ENCODE measurements at regions not wholly inside any gene's neighbourhood (a gene's known extent, or its start where the extent isn't known, plus 50 kb on each side); places are given as distances from the start of the nearest gene placed in this dataset.

DNA sequence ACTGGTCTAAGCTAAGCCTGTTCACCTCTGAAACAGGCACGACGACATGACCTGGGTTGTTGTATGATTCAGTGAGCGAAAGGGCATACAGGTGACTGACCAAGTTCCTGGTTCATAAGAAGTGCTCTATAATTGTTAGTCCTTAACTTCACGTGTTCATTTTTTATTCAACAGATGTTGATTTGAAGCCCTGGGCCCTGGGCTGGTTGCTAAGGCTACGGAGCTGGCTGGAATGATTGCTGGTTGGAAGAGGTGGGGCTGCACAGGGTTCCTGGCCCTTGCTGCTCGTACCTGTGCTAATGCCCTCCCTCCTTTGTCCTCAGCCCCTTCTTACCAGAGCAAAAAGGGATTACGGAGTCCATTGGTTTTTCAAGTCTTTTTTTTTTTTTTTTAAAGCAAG, 111.3 kb upstream of the CSF3R start:
- WGBS, 2 experiments (ENCODE audit: insufficient coverage in 2 of 2): 83 to 88% methylated on average over 4 to 5 of the region's 7 CpGs

DNA sequence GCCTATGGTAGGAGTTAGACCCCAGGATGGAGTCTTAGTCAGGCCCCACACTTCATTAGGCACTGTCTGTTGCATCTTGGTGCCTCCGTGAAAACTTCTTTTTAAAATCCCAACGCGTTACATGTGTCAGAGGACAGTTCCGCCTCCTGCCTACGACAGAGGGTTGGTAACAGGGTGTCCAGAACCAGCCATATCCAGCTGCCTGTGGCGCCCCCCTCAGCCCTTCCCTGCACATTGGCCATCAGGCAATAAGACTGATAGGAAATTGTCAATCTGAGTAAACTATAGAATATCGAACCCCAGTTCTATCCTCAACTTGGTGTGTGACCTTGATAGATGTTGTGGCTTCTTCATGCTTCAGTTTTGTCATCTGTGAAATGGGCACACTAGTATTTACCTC, 108.6 kb upstream of the CSF3R start:
- 65 to 81% methylated on average over 3 to 5 of the region's 7 CpGs for WGBS, 2 experiments (ENCODE audit: insufficient coverage in 2 of 2)
- no peak overlapping the region for H3K27ac ChIP-seq (ENCODE audit: low read depth, low read length, severe bottlenecking)
- no peaks in the 10 kb centered on the region for H3K4me1 ChIP-seq (ENCODE audit: control insufficient read depth, insufficient read depth, low read length, poor library complexity, severe bottlenecking)
- H3K36me3 ChIP-seq (ENCODE audit: control insufficient read depth, insufficient read depth, low read length): no peaks in the 10 kb centered on the region
- H3K9me3 ChIP-seq (ENCODE audit: control insufficient read depth, low read length): no peaks in the 10 kb centered on the region
- H3K4me3 ChIP-seq (ENCODE audit: extremely low read depth, insufficient read depth, low read length, poor library complexity, severe bottlenecking): no peak overlapping the region

More for the DNA sequence above, 111.3 kb upstream of the CSF3R start:
- Histone ChIP-seq H3K9me3 (ENCODE audit: control insufficient read depth, low read length) (no peaks in the 10 kb centered on the region), H3K27ac (ENCODE audit: low read depth, low read length, severe bottlenecking) (no peak overlapping the region), H3K36me3 (ENCODE audit: control insufficient read depth, insufficient read depth, low read length) (no peaks in the 10 kb centered on the region), H3K4me3 (ENCODE audit: extremely low read depth, insufficient read depth, low read length, poor library complexity, severe bottlenecking) (no peak overlapping the region), H3K4me1 (ENCODE audit: control insufficient read depth, insufficient read depth, low read length, poor library complexity, severe bottlenecking) (no peaks in the 10 kb centered on the region)

DNA sequence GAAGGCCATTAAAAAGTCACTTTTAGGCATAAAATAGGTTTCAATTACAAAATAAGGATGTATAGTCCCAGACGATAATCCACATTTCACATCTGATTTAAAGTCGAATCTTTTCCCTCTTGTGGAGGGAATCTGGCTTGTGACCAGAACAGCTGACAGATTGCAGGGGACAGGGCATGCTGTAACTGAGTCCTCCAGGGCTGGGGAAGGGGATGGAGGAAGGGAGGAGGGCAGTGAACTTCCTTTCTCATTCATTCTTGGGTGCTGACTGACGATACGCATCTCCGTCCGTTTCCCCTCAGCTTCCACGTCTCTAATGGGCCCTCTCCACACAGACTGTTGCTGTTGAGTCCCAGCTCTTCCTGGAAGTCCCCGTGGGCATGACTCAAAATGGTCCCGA, 108.1 kb upstream of the CSF3R start:
- no peak overlapping the region for H3K27ac ChIP-seq (ENCODE audit: low read depth, low read length, severe bottlenecking)
- H3K9me3 ChIP-seq (ENCODE audit: control insufficient read depth, low read length): no peaks in the 10 kb centered on the region
- no peaks in the 10 kb centered on the region for H3K4me1 ChIP-seq (ENCODE audit: control insufficient read depth, insufficient read depth, low read length, poor library complexity, severe bottlenecking)
- no peak overlapping the region for H3K4me3 ChIP-seq (ENCODE audit: extremely low read depth, insufficient read depth, low read length, poor library complexity, severe bottlenecking)
- H3K36me3 ChIP-seq (ENCODE audit: control insufficient read depth, insufficient read depth, low read length): no peaks in the 10 kb centered on the region
- WGBS, 2 experiments (ENCODE audit: insufficient coverage in 2 of 2): 38 to 39% methylated on average over 7 of the region's 9 CpGs

DNA sequence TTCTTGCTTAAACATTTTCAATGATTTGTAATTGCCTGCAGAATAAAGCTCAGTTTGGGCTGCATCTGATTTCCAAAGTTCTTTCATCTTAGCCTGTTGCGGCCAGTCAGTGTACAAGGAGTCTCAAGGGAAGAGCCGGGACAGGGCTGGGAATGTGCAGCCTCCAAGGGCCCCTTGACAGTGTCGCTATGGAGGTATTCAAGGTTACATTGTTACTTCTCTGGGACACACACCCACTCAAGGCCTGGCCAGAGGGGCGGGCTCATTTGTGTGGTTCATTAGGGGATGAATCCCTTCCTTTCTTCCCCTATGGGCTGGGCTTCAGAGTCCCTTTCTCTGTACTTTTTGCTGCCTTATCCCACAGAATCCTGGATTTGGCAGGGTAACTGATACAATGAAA, 107.6 kb upstream of the CSF3R start:
- 80 to 91% methylated on average over 3 to 4 of the region's 4 CpGs for WGBS, 2 experiments (ENCODE audit: insufficient coverage in 2 of 2)
- Histone ChIP-seq H3K4me1 (ENCODE audit: control insufficient read depth, insufficient read depth, low read length, poor library complexity, severe bottlenecking) (no peaks in the 10 kb centered on the region), H3K4me3 (ENCODE audit: extremely low read depth, insufficient read depth, low read length, poor library complexity, severe bottlenecking) (no peak overlapping the region), H3K36me3 (ENCODE audit: control insufficient read depth, insufficient read depth, low read length) (no peaks in the 10 kb centered on the region), H3K9me3 (ENCODE audit: control insufficient read depth, low read length) (no peaks in the 10 kb centered on the region), H3K27ac (ENCODE audit: low read depth, low read length, severe bottlenecking) (no peak overlapping the region)

DNA sequence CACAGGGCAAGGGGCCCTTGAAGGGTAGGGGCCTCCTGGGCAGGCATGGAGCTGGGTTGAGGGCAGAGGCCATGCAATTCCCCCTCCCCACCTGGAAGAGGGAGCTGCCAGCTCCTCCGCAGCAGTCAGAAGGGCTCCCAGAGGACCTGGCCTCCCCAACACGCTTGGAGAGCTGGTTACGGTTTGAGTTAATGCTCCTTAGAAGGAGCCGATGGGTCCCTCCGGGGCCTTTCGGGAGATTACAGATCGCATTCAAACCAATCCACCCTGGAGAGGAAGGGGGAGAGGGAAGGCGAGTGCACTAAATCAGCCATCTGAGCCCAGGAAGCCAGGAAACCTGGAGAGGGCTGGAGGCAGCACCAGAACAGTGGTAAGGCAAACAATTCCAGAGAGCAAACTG, 106.3 kb upstream of the CSF3R start:
- Histone ChIP-seq H3K4me1 (ENCODE audit: control insufficient read depth, insufficient read depth, low read length, poor library complexity, severe bottlenecking) (no peaks in the 10 kb centered on the region), H3K4me3 (ENCODE audit: extremely low read depth, insufficient read depth, low read length, poor library complexity, severe bottlenecking) (no peak overlapping the region), H3K9me3 (ENCODE audit: control insufficient read depth, low read length) (no peaks in the 10 kb centered on the region), H3K27ac (ENCODE audit: low read depth, low read length, severe bottlenecking) (no peak overlapping the region), H3K36me3 (ENCODE audit: control insufficient read depth, insufficient read depth, low read length) (no peaks in the 10 kb centered on the region)
- 84 to 94% methylated on average over 4 to 6 of the region's 8 CpGs for WGBS, 2 experiments (ENCODE audit: insufficient coverage in 2 of 2)

DNA sequence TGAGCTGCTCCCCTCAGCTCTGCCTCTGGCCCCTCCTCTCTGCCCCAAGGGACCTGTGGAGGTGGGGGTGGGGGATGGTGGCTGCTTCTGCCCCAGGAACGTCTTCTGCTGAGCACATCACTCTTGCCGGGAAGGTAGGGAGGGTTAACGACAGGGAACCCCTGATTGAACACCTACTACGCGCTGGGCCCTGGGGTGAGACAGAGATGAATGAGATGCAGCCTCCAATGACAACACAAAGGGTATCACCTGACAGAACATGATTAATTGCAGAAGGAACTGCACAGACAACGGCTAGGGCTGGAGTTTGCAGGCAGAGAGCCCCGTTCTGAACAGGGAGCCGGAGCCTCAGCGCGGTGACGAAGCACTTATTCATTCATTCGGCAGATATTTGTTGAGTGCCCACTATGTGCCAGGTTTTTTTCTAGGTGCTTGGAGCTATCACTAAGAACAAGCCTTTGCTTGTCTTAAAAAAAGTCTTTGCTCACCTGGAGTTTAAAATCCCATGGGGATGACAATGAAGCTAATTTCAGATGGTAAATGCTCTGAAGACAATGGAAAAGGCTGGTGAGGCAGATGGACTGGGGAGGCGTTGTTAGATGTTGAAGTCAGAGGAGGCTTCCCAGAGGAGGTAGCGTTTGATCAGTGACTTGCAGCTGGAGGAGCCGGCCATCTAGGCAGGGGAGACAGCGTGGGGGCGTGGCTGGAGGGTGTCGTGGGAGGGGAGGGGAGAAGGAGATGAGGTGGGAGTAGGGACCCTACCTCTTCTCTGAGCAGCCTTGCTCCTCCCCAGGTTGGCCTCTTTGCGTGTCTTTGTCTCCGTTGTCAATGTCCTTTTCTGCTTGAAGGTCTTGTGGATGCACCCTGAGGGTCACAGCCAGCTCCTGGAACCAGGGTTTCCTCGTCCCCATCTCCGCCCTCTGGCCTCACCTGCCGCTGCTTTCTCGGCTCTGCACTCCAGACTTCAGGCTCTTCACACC, 103.1 kb upstream of the CSF3R start:
- Histone ChIP-seq H3K36me3 (ENCODE audit: control insufficient read depth, insufficient read depth, low read length) (no peaks in the 10 kb centered on the region), H3K27ac (ENCODE audit: low read depth, low read length, severe bottlenecking) (peak overlapping the region; percentile 62), H3K9me3 (ENCODE audit: control insufficient read depth, low read length) (no peaks in the 10 kb centered on the region), H3K4me1 (ENCODE audit: control insufficient read depth, insufficient read depth, low read length, poor library complexity, severe bottlenecking) (no peaks in the 10 kb centered on the region), H3K4me3 (ENCODE audit: extremely low read depth, insufficient read depth, low read length, poor library complexity, severe bottlenecking) (no peak overlapping the region)
- WGBS, 2 experiments (ENCODE audit: insufficient coverage in 2 of 2): 47 to 52% methylated on average over 21 of the region's 24 CpGs

DNA sequence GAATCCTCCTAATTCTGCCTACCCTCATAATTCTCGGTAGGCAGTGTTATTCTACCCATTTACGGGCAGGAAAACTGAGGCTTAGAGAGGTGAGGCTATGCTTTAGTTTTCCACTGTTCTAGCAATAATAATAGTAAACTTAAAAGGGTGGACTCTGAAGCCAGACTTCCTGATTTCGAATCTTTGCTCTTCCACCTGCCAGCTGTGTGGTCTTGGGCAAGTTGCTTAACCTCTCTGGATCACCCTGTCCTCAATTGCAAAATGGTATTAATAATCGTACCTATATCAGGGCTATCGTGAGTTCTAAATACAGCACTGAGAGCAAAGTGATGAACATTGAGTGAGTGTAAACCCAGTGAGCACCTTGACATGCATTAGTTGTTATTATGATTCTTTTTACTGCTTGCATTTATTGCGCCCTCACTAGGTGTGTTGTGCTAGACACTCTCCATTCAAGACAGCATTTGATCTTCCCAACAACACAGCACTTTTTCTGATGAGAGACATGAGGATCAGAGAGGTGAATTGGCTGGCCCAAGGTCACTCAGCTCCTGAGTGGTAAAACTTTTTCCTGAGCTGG, 102.3 kb upstream of the CSF3R start:
- Histone ChIP-seq H3K9me3 (ENCODE audit: control insufficient read depth, low read length) (no peaks in the 10 kb centered on the region), H3K4me1 (ENCODE audit: control insufficient read depth, insufficient read depth, low read length, poor library complexity, severe bottlenecking) (no peaks in the 10 kb centered on the region), H3K36me3 (ENCODE audit: control insufficient read depth, insufficient read depth, low read length) (no peaks in the 10 kb centered on the region), H3K4me3 (ENCODE audit: extremely low read depth, insufficient read depth, low read length, poor library complexity, severe bottlenecking) (no peak overlapping the region), H3K27ac (ENCODE audit: low read depth, low read length, severe bottlenecking) (no peak overlapping the region)
- WGBS, 2 experiments (ENCODE audit: insufficient coverage in 2 of 2): 90 to 100% methylated on average over 3 of the region's 6 CpGs

DNA sequence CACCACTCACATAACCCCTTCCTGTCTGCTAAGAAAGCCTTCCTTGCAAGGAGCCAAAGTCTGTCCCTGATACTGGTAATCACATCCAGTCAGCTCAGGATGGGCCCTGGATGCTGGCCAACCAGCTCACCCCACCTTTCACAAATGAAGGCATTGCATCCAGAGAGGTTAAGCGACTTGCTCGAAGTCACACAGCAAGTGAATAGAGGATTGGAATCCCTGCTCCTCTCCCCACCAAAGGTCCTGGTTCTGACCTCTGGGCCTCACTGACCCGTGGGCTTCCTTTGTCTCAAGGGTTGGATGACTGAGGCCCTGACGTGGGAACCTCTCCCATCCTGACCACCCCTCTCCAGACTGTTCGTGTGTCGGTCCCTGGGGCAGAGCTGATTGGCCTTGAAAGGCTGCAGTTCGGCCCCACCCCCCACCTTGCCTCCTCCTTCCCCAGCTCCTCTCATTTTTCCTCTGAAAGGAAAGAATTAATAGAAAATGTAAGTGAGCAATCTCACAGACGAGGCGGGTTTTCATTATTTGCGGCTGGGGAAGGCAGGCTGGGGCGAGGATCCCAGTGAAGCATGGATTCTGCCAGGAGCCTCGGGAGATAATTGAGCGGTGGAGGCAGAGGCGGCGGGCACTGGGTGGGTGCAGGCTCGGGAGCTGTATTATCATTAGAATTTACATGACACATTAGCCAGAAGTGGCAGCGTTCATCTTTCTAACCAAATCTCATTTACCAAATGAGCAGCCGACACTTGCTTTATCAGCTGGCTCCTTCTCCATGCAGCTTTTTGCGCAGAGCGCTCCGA, 101.5 kb upstream of the CSF3R start:
- H3K4me3 ChIP-seq (ENCODE audit: extremely low read depth, insufficient read depth, low read length, poor library complexity, severe bottlenecking): no peak overlapping the region
- H3K36me3 ChIP-seq (ENCODE audit: control insufficient read depth, insufficient read depth, low read length): no peaks in the 10 kb centered on the region
- no peaks in the 10 kb centered on the region for H3K4me1 ChIP-seq (ENCODE audit: control insufficient read depth, insufficient read depth, low read length, poor library complexity, severe bottlenecking)
- no peaks in the 10 kb centered on the region for H3K9me3 ChIP-seq (ENCODE audit: control insufficient read depth, low read length)
- H3K27ac ChIP-seq (ENCODE audit: low read depth, low read length, severe bottlenecking): no peak overlapping the region
- WGBS, 2 experiments (ENCODE audit: insufficient coverage in 2 of 2): 73 to 81% methylated on average over 14 to 15 of the region's 21 CpGs

DNA sequence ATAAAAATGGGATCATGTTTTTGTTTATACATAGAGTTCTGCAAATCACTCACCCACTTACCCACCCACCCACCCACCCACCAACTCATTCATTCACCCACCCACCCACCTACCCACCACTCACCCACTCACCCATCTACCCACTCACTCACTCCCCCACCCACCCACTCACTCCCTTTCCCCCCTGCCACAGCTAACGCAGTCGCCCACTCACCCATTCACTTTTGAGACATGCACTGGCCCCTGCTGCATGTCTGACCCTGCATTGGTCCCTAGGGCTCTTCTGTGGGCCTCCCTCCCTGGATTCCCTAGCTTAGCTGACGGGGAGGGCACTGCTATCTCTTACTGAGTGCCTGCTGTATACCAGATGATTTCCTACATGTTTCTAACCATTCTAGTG, 100.4 kb upstream of the CSF3R start:
- Histone ChIP-seq H3K4me3 (ENCODE audit: extremely low read depth, insufficient read depth, low read length, poor library complexity, severe bottlenecking) (no peak overlapping the region), H3K27ac (ENCODE audit: low read depth, low read length, severe bottlenecking) (no peak overlapping the region), H3K4me1 (ENCODE audit: control insufficient read depth, insufficient read depth, low read length, poor library complexity, severe bottlenecking) (no peaks in the 10 kb centered on the region), H3K9me3 (ENCODE audit: control insufficient read depth, low read length) (no peaks in the 10 kb centered on the region), H3K36me3 (ENCODE audit: control insufficient read depth, insufficient read depth, low read length) (no peaks in the 10 kb centered on the region)
- WGBS, 2 experiments (ENCODE audit: insufficient coverage in 2 of 2): 78 to 100% methylated on average over 2 to 3 of the region's 3 CpGs

DNA sequence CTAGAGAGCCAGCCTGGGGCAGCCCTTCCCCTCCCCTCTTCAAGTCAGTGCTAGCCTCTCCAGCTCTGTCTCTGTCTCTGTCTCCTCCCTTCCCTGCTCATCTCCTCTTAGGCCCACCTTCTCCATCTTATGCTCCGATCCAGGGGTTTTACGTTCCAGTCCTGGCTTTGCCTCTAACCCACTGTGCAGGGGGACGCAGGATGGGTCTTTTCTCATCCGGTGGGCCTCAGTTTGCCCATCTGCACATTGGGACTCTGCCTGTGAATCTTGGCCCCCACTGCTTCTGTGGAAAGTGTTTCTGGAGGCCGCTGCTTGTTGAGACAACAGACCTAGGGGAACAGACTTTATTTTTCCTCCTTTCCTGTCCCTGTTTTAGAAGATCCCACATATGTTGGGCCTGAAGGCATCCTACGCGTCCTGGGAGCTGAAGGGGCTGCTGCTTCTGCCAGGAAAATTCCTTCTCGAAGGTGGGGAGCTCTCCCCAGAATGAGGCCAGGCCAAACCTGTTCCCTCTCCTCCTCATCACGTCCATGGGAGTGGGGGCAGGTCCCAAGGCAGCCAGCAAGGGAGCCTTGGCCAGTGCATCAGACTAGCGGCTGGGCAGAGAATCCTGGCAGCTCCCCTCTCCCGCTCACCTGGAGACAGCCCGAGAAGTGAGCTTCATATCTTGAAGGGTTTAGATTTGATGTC, 99.5 kb upstream of the CSF3R start:
- H3K4me1 ChIP-seq (ENCODE audit: control insufficient read depth, insufficient read depth, low read length, poor library complexity, severe bottlenecking): no peaks in the 10 kb centered on the region

More for the DNA sequence above, 99.5 kb upstream of the CSF3R start:
- Histone ChIP-seq H3K9me3 (ENCODE audit: control insufficient read depth, low read length) (no peaks in the 10 kb centered on the region), H3K27ac (ENCODE audit: low read depth, low read length, severe bottlenecking) (no peak overlapping the region), H3K4me3 (ENCODE audit: extremely low read depth, insufficient read depth, low read length, poor library complexity, severe bottlenecking) (no peak overlapping the region), H3K36me3 (ENCODE audit: control insufficient read depth, insufficient read depth, low read length) (no peaks in the 10 kb centered on the region)
- WGBS, 2 experiments (ENCODE audit: insufficient coverage in 2 of 2): 81 to 84% methylated on average over 9 of the region's 12 CpGs
